Parathyroid adenoma (tissue), 2 donors: ENCODE measurements at regions not wholly inside any gene's neighbourhood (a gene's known extent, or its start where the extent isn't known, plus 50 kb on each side); places are given as distances from the start of the nearest gene placed in this dataset.

Source experiments
- H2AFZ ChIP-seq: fragments of 300-600 bp; sonication (generic); one replicate; pipeline ENCODE4 v1.7.0; 2017; ENCODE audit warnings: antibody characterized with exemption, mild to moderate bottlenecking
- H3K27ac ChIP-seq: fragments of 300-600 bp; sonication (generic); one replicate; pipeline ENCODE4 v1.7.0; 2017
- H3K27me3 ChIP-seq: fragments of 300-600 bp; sonication (generic); one replicate; pipeline ENCODE4 v1.7.0; 2017; ENCODE audit warnings: low read length; ENCODE audit not compliant: control insufficient read depth, insufficient read depth
- H3K36me3 ChIP-seq: fragments of 300-600 bp; sonication (generic); one replicate; pipeline ENCODE4 v1.7.0; 2017; ENCODE audit warnings: low read length; ENCODE audit not compliant: control insufficient read depth, insufficient read depth
- H3K4me1 ChIP-seq: fragments of 300-600 bp; sonication (generic); one replicate; pipeline ENCODE4 v1.7.0; 2017; ENCODE audit warnings: control low read depth
- H3K4me2 ChIP-seq: fragments of 300-600 bp; sonication (generic); one replicate; pipeline ENCODE4 v1.7.0; 2017; ENCODE audit warnings: low read length
- H3K4me3 ChIP-seq: fragments of 300-600 bp; sonication (generic); one replicate; pipeline ENCODE4 v1.7.0; 2017; ENCODE audit warnings: low read depth, low read length
- H3K79me2 ChIP-seq: fragments of 300-600 bp; sonication (generic); one replicate; pipeline ENCODE4 v1.7.0; 2017; ENCODE audit warnings: control low read depth
- H3K9ac ChIP-seq: fragments of 300-600 bp; sonication (generic); one replicate; pipeline ENCODE4 v1.7.0; 2017; ENCODE audit warnings: mild to moderate bottlenecking
- H3K9me3 ChIP-seq: fragments of 300-600 bp; sonication (generic); one replicate; pipeline ENCODE4 v1.7.0; 2017; ENCODE audit warnings: low read length; ENCODE audit not compliant: control insufficient read depth
- TF ChIP-seq, protein P1 (sequence below): fragments of 300-600 bp; sonication (generic); IDR thresholded peaks from one replicate; pipeline ENCODE4 v1.7.0; 2017; ENCODE audit warnings: antibody characterized with exemption, mild to moderate bottlenecking
- donor health status: primary hyperparathyroidism.

GRCh38 chrX:39752815-39753214, 344.9 kb downstream of the BCOR start:
- H3K4me2 ChIP-seq, result no peak overlapping the region
- no peak overlapping the region for H2AFZ ChIP-seq
- H3K9ac ChIP-seq, result no peak overlapping the region
- no peaks in the 10 kb centered on the region for H3K9me3 ChIP-seq
- H3K27me3 ChIP-seq, result no peaks in the 10 kb centered on the region
- H3K4me1 ChIP-seq, result no peaks in the 10 kb centered on the region
- no peak overlapping the region for H3K4me3 ChIP-seq
- no peaks in the 10 kb centered on the region for H3K79me2 ChIP-seq
- no peaks in the 10 kb centered on the region for H3K36me3 ChIP-seq
- TF ChIP-seq, protein P1, sequence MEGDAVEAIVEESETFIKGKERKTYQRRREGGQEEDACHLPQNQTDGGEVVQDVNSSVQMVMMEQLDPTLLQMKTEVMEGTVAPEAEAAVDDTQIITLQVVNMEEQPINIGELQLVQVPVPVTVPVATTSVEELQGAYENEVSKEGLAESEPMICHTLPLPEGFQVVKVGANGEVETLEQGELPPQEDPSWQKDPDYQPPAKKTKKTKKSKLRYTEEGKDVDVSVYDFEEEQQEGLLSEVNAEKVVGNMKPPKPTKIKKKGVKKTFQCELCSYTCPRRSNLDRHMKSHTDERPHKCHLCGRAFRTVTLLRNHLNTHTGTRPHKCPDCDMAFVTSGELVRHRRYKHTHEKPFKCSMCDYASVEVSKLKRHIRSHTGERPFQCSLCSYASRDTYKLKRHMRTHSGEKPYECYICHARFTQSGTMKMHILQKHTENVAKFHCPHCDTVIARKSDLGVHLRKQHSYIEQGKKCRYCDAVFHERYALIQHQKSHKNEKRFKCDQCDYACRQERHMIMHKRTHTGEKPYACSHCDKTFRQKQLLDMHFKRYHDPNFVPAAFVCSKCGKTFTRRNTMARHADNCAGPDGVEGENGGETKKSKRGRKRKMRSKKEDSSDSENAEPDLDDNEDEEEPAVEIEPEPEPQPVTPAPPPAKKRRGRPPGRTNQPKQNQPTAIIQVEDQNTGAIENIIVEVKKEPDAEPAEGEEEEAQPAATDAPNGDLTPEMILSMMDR, result no peak
- H3K27ac ChIP-seq, result no peak overlapping the region

- H3K4me2 ChIP-seq, result no peak overlapping the region
- no peaks in the 10 kb centered on the region for H3K79me2 ChIP-seq
- no peaks in the 10 kb centered on the region for H3K4me1 ChIP-seq
- H3K9me3 ChIP-seq, result no peaks in the 10 kb centered on the region
- H3K27ac ChIP-seq, result no peak overlapping the region
- H3K36me3 ChIP-seq, result no peaks in the 10 kb centered on the region
- TF ChIP-seq, protein P1, result no peak
- H3K4me3 ChIP-seq, result no peak overlapping the region
- H3K9ac ChIP-seq, result no peak overlapping the region
- no peaks in the 10 kb centered on the region for H3K27me3 ChIP-seq
- H2AFZ ChIP-seq, result no peak overlapping the region
Measured at GRCh38 chrX:39753293-39753996, 344.3 kb downstream of the BCOR start.

DNA sequence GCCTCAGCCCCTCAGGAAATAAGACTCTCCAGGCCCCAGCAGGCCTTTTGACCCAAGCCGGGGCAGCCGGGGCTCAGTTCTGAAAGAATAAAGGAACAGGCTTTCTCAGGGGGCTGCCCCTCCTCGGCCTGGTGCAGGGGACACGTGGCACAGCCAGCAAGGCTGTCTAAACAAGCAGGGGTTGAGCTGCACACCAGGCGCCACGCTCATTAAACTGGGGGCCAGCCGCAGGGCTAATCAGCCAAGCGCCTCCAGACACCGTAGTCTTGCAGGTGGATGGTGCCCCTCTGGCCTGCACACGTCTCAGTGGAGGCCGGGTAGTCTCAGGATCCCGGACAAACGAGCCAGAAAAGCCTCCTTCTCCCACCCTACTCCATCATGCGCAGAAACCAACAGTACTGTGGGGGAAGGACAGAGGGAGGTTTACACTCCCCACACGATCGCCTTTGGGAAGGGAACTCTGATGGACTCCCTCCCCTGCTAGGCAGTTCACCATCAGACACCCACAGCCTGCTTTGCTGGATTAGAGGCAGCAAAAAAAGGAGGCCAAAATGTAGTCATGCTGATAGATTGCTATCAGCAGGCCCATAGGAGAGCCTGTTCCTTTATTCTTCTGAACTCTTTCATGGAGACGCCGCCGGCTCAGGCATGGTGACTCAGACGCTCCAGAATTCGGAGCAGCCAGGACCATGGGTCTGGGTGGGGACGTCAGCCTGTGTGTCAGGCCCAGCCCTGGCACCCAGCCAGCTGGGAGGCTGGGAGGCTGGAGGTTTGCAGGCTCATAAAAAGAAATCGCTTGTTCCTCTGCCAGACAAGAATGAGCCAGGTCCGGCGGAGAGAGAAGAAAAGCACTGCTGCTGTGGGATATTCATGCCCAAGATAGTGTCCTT, 342.4 kb downstream of the BCOR start:
- Histone ChIP-seq H2AFZ (no peak overlapping the region), H3K9me3 (no peaks in the 10 kb centered on the region), H3K4me1 (no peaks in the 10 kb centered on the region), H3K27ac (no peak overlapping the region), H3K4me2 (no peak overlapping the region), H3K27me3 (no peaks in the 10 kb centered on the region), H3K4me3 (no peak overlapping the region), H3K36me3 (no peaks in the 10 kb centered on the region), H3K9ac (no peak overlapping the region), H3K79me2 (no peaks in the 10 kb centered on the region)
- TF ChIP-seq, protein P1, result no peak

- Histone ChIP-seq H3K4me3 (no peak overlapping the region), H3K27me3 (no peaks in the 10 kb centered on the region), H3K4me1 (no peaks in the 10 kb centered on the region), H3K36me3 (no peaks in the 10 kb centered on the region), H3K9ac (no peak overlapping the region), H3K4me2 (no peak overlapping the region), H3K79me2 (no peaks in the 10 kb centered on the region), H3K27ac (no peak overlapping the region), H3K9me3 (no peaks in the 10 kb centered on the region), H2AFZ (no peak overlapping the region)
- TF ChIP-seq, protein P1, result no peak
Measured at GRCh38 chrX:39756086-39756883, 341.5 kb downstream of the BCOR start.
